B cell (primary cell): ENCODE measurements at regions not wholly inside any gene's neighbourhood (a gene's known extent, or its start where the extent isn't known, plus 50 kb on each side); places are given as distances from the start of the nearest gene placed in this dataset.

Source experiments
- ATAC-seq: fragments of 200-7000 bp; cut with Tn5 transposase; one replicate; pipeline ENCODE4 v1.10.0; 2021; ENCODE audit warnings: low read depth, mild to moderate bottlenecking, moderate number of reproducible peaks, moderate library complexity
- CTCF ChIA-PET: fragments of 350-600 bp; sonication (Branson Sonifier 250); formaldehyde crosslinking; loops from one replicate; lab custom pipeline; 2021; ENCODE audit warnings: antibody characterized with exemption, inconsistent platforms; lab: Charles Lee
- POLR2A ChIA-PET: fragments of 350-600 bp; sonication (Branson Sonifier 250); formaldehyde crosslinking; loops from one replicate; lab custom pipeline; 2021; ENCODE audit warnings: antibody characterized with exemption; lab: Charles Lee
- DNase-seq: peaks from one replicate; pipeline ENCODE4 v3.0.0; 2013
- H2AFZ ChIP-seq: 2 replicates; pipeline ENCODE4 v1.6.1; 2012; ENCODE audit warnings: mild to moderate bottlenecking, low read depth, low read length; ENCODE audit not compliant: insufficient read depth, poor library complexity, severe bottlenecking
- H3K27ac ChIP-seq, 2 donors: 1 replicate in 1 of 2; 2 replicates in 1 of 2; pipeline ENCODE4 v1.5.1; 2012 to 2013; ENCODE audit warnings: low read length in 2 of 2, mild to moderate bottlenecking in 2 of 2, moderate library complexity in 1 of 2
- H3K27me3 ChIP-seq, 4 experiments: fragments of 200-600 bp in 1 of 4; sonication (generic) in 1 of 4; replicated peaks in 1 of 4; 1 replicate in 2 of 4; 2 replicates in 2 of 4; pipeline versions ENCODE4 v1.6.1 to v1.7.0; 2013 to 2016; ENCODE audit warnings: low read length in 3 of 4, mild to moderate bottlenecking in 2 of 4, mixed read lengths in 1 of 4, moderate library complexity in 1 of 4; ENCODE audit not compliant: insufficient read depth in 4 of 4, control insufficient read depth in 3 of 4; ENCODE audit errors: control extremely low read depth in 1 of 4
- H3K36me3 ChIP-seq, 2 experiments: replicated peaks in 1 of 2; 1 replicate in 1 of 2; 2 replicates in 1 of 2; pipeline versions ENCODE4 v1.6.1 to v1.7.1; 2013; ENCODE audit warnings: low read length in 1 of 2; ENCODE audit not compliant: insufficient read depth in 2 of 2, control insufficient read depth in 1 of 2; ENCODE audit errors: control extremely low read depth in 1 of 2, extremely low read depth in 1 of 2
- H3K4me1 ChIP-seq, 2 donors: fragments of 200-600 bp in 1 of 2; sonication (generic) in 1 of 2; 1 replicate in 1 of 2; 2 replicates in 1 of 2; pipeline versions ENCODE4 v1.5.1 to v1.6.1; 2013 to 2017; ENCODE audit warnings: low read length in 2 of 2; ENCODE audit not compliant: control insufficient read depth in 2 of 2, insufficient read depth in 2 of 2
- H3K4me2 ChIP-seq: replicated peaks from 2 replicates; pipeline ENCODE3; 2012; ENCODE audit warnings: mild to moderate bottlenecking, low read depth, low read length; ENCODE audit not compliant: poor library complexity, severe bottlenecking
- H3K4me3 ChIP-seq, 5 experiments: fragments of 200-600 bp in 1 of 5; sonication (generic) in 1 of 5; 1 replicate in 3 of 5; 2 replicates in 2 of 5; pipeline versions ENCODE4 v1.5.1 to v1.7.0; 2011 to 2016; ENCODE audit warnings: low read length in 4 of 5, mild to moderate bottlenecking in 4 of 5, low read depth in 2 of 5, control low read depth in 1 of 5, moderate library complexity in 1 of 5; ENCODE audit not compliant: insufficient read depth in 1 of 5; ENCODE audit errors: control extremely low read depth in 1 of 5, extremely low read depth in 1 of 5
- H3K79me2 ChIP-seq: fragments of 200-600 bp; sonication (generic); one replicate; pipeline ENCODE4 v1.6.0; 2016; ENCODE audit warnings: low read length; ENCODE audit not compliant: control insufficient read depth, insufficient read depth
- H3K9ac ChIP-seq: fragments of 200-600 bp; sonication (generic); 2 replicates; pipeline ENCODE4 v1.6.1; 2017; ENCODE audit warnings: mild to moderate bottlenecking, low read length, moderate library complexity
- H3K9me3 ChIP-seq, 3 donors: one replicate each; pipeline versions ENCODE4 v1.6.1 to v1.7.1; 2013; ENCODE audit warnings: low read length in 2 of 3; ENCODE audit not compliant: control insufficient read depth in 2 of 3, insufficient read depth in 1 of 3; ENCODE audit errors: control extremely low read depth in 1 of 3
- H4K20me1 ChIP-seq: 2 replicates; pipeline ENCODE4 v1.6.0; 2012; ENCODE audit warnings: mild to moderate bottlenecking, low read length; ENCODE audit not compliant: insufficient read depth, control insufficient read depth, poor library complexity, severe bottlenecking
- H3K27ac Mint-ChIP-seq: one replicate; pipeline ENCODE4 v1.8.0; 2021; ENCODE audit warnings: mixed read lengths
- H3K27me3 Mint-ChIP-seq: one replicate; pipeline ENCODE4 v1.8.0; 2021; ENCODE audit warnings: mixed read lengths
- H3K4me1 Mint-ChIP-seq: one replicate; pipeline ENCODE4 v1.8.0; 2021; ENCODE audit warnings: mixed read lengths
- H3K4me3 Mint-ChIP-seq: one replicate; pipeline ENCODE4 v1.8.0; 2021; ENCODE audit warnings: mixed read lengths
- H3K9me3 Mint-ChIP-seq: one replicate; pipeline ENCODE4 v1.8.0; 2022; ENCODE audit warnings: mixed read lengths; ENCODE audit not compliant: insufficient read depth
- CTCF ChIP-seq: fragments of 200-600 bp; IDR thresholded peaks from one replicate; pipeline ENCODE4 v1.8.0; 2022; ENCODE audit warnings: antibody characterized with exemption, mild to moderate bottlenecking
- EZH2 ChIP-seq: IDR thresholded peaks from 2 replicates; pipeline ENCODE4 v1.6.1; 2012; ENCODE audit warnings: borderline replicate concordance, low read depth, mild to moderate bottlenecking, moderate library complexity, low read length; ENCODE audit not compliant: insufficient read depth, poor library complexity, severe bottlenecking
- WGBS: methylation state at CpG from one replicate; pipeline ENCODE4 v1.1.5; 2013; ENCODE audit warnings: missing lambda C conversion rate; ENCODE audit not compliant: insufficient coverage; 5-methylcytosine and 5-hydroxymethylcytosine counted together
- intact Hi-C: fragments of 100-400 bp; cut with micrococcal nuclease; formaldehyde crosslinking; loops from one replicate; pipeline ENCODE4 v1.10.0; 2022

GRCh38 chr16:87134628-87134995 is 182.6 kb downstream of the C16orf95 start:
- Histone ChIP-seq H3K36me3 (no peaks in the 10 kb centered on the region), H3K9ac (no peak overlapping the region), H3K27me3 (peaks cover 0 to 3% (median 0%) of the 10 kb centered on the region in 4 experiments), H3K4me2 (no peak overlapping the region), H3K9me3 (peaks cover 0 to 7% (median 0%) of the 10 kb centered on the region in 3 donors), H3K27ac (no peak overlapping the region), H3K4me1 (no peaks in the 10 kb centered on the region), H3K79me2 (no peaks in the 10 kb centered on the region), H3K4me3 (no peak overlapping the region), H2AFZ (no peak overlapping the region), H4K20me1 (no peaks in the 10 kb centered on the region)
- Mint-ChIP-seq H3K4me3 (no peak overlapping the region), H3K9me3 (no peaks in the 10 kb centered on the region), H3K4me1 (no peaks in the 10 kb centered on the region), H3K27me3 (peaks cover 7% of the 10 kb centered on the region), H3K27ac (no peak overlapping the region)
- 99% methylated on average over 6 of the region's 7 CpGs for WGBS
- CTCF ChIA-PET = no interaction called here
- intact Hi-C loops = no loop called here
- DNase-seq = no peak
- POLR2A ChIA-PET = no interaction called here
- ATAC-seq = no peak
- TF ChIP-seq EZH2 (no peak), CTCF (no peak)

- no peak for TF ChIP-seq CTCF
- no peak for TF ChIP-seq EZH2
- Mint-ChIP-seq H3K27ac (peak overlapping the region; percentile 4), H3K4me1 (no peaks in the 10 kb centered on the region), H3K4me3 (no peak overlapping the region), H3K27me3 (peaks cover 7% of the 10 kb centered on the region), H3K9me3 (no peaks in the 10 kb centered on the region)
- Histone ChIP-seq H3K79me2 (no peaks in the 10 kb centered on the region), H3K4me2 (no peak overlapping the region), H3K4me1 (no peaks in the 10 kb centered on the region), H4K20me1 (no peaks in the 10 kb centered on the region), H3K27ac (no peak overlapping the region), H3K4me3 (no peak overlapping the region), H3K9ac (no peak overlapping the region), H3K27me3 (peaks cover 0 to 3% (median 0%) of the 10 kb centered on the region in 4 experiments), H2AFZ (no peak overlapping the region), H3K36me3 (no peaks in the 10 kb centered on the region), H3K9me3 (peaks cover 0 to 9% (median 0%) of the 10 kb centered on the region in 3 donors)
- intact Hi-C loops = no loop called here
- ATAC-seq (no peak), DNase-seq (no peak)
- CTCF ChIA-PET = no interaction called here
- whole genome bisulfite sequencing = 70% methylated on average over 5 of the region's 9 CpGs
- POLR2A ChIA-PET = no interaction called here
Observed at GRCh38 chr16:87135246-87136030, 181.8 kb downstream of the C16orf95 start.
